Loucy (cell line): ENCODE measurements at regions not wholly inside any gene's neighbourhood (a gene's known extent, or its start where the extent isn't known, plus 50 kb on each side); places are given as distances from the start of the nearest gene placed in this dataset.

Source experiments
- EZH2phosphoT487 ChIP-seq: fragments of 200-600 bp; IDR thresholded peaks from 2 replicates; pipeline ENCODE4 v1.6.1; 2018; ENCODE audit warnings: antibody characterized with exemption, mild to moderate bottlenecking, moderate library complexity, borderline replicate concordance
- TF ChIP-seq, protein P1 (sequence below): fragments of 200-600 bp; sonication (generic); conservative IDR thresholded peaks from 2 replicates; pipeline ENCODE4 v1.5.1; 2014; ENCODE audit warnings: mild to moderate bottlenecking, antibody characterized with exemption, low read length

DNA sequence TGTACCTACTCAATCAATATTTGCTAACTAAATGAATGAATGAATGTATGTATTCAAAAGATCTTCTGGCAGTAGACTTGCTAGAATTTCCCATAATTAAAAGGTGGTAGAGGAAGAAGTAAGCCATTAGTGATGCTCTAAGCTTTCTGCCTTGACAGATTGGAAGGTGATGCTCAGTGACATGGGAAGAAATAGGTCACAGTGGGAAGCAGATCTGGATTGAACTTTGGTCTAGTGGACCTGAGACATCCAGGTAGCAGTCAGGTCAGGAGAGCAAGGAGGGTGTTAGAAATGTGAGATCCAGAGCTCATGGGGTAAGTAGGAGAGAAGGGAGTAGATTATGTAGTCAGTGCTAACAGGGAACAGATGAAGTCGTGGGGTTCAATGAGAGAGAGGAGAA lies 106.4 kb downstream of the SNX5 start:
- TF ChIP-seq, protein P1, sequence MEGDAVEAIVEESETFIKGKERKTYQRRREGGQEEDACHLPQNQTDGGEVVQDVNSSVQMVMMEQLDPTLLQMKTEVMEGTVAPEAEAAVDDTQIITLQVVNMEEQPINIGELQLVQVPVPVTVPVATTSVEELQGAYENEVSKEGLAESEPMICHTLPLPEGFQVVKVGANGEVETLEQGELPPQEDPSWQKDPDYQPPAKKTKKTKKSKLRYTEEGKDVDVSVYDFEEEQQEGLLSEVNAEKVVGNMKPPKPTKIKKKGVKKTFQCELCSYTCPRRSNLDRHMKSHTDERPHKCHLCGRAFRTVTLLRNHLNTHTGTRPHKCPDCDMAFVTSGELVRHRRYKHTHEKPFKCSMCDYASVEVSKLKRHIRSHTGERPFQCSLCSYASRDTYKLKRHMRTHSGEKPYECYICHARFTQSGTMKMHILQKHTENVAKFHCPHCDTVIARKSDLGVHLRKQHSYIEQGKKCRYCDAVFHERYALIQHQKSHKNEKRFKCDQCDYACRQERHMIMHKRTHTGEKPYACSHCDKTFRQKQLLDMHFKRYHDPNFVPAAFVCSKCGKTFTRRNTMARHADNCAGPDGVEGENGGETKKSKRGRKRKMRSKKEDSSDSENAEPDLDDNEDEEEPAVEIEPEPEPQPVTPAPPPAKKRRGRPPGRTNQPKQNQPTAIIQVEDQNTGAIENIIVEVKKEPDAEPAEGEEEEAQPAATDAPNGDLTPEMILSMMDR = no peak
- TF ChIP-seq EZH2phosphoT487 = no peak
